ENCODE measurements at regions not wholly inside any gene's neighbourhood (a gene's known extent, or its start where the extent isn't known, plus 50 kb on each side); places are given as distances from the start of the nearest gene placed in this dataset.

GRCh38 chr3:194995334-194995733 is 275.6 kb downstream of the XXYLT1 start:
- DNase-seq (ENCODE audit: low spot score), result no peak

DNA sequence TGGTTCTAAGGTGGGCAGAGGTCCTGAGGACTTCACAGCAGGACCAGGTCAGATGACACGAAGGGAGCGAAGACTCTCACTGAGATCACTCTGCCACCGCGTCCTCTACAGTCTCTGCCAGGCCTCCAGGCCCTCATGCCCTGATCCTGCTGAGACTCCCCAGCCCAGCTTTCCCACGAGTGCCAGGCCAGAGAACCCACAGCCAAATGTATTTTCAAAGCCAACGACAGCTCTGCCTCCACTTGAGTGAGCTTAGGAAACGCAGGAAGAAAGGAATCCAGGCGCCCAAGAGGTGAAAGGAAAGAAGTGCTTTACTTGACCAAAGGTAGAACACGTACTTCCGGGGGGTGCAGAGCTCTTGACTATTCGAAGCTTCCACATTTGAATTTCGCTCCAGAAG is 275.0 kb downstream of the XXYLT1 start:
- DNase-seq (ENCODE audit: low spot score), result no peak

GRCh38 chr3:194996746-194997145 is 274.2 kb downstream of the XXYLT1 start:
- DNase-seq (ENCODE audit: low spot score), result no peak

GRCh38 chr3:194998417-194998816 is 272.5 kb downstream of the XXYLT1 start:
- no peak for DNase-seq (ENCODE audit: low spot score)

- DNase-seq (ENCODE audit: low spot score), result no peak
Measured at GRCh38 chr3:194998948-194999347, 272.0 kb downstream of the XXYLT1 start.

- no peak for DNase-seq (ENCODE audit: low spot score)
Measured at GRCh38 chr3:194999491-194999890, 271.5 kb downstream of the XXYLT1 start.

DNA sequence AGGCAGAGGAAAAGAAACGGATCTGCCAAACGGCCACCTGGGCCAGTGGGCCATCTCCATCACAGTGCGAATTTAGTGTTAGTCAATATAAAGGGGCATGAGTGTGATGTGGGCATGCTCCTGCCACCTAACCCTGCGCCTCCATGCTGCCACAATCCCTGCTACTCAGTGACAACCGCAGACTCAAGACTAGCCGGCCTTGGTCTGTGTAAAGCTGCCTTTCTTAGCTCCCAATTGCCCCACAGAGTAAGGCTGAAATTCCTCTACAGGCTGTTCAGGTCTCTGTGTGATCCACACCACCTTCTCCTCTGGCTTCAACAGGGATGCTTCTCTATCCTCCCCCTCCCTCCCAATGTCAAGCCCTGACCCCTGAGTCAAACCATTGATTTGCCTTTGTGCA is 269.7 kb downstream of the XXYLT1 start:
- DNase-seq (ENCODE audit: low spot score), result no peak

DNA sequence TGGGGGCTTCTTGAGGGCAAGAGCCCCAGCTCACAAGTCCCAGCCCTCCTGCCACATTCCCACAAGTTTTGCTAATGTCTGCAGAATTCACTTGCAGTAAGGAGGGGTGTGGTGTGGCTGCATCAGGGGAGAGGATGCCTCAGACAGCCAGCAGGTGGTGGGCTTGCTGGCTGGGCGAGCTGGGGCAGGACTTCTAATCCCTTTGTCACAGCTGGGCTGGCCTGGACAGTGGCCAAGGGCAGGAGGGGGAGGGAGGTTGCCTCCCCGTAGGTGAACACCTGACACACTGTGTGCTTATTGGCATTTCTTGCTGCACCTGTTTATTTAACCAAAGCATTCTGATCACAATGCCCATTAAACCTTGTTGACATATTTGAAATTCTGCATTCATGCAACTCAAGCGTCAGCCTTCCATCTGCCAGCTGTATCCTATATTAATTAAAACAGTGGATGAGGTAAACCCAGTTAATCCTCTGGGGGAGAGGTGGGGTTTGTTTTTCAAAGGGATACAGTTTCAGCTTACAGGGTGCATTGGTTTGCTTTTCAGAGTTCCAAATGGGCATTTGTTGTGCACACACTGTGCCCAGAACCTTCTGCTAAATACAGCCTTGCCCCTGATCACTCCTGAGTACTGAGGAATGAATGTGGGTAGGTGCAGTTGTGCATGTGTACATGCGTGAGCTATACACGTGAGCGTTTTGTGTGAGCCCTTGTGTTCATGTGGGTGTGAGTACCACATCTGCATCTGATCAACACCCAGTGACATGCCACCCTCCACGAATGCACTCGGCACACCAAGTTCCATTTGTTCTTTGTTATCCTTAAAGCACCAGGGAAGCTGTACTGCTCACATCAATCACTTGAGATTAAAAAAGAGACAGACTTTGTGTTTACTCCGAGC is 268.7 kb downstream of the XXYLT1 start:
- DNase-seq (ENCODE audit: low spot score), result peak; percentile 35

DNA sequence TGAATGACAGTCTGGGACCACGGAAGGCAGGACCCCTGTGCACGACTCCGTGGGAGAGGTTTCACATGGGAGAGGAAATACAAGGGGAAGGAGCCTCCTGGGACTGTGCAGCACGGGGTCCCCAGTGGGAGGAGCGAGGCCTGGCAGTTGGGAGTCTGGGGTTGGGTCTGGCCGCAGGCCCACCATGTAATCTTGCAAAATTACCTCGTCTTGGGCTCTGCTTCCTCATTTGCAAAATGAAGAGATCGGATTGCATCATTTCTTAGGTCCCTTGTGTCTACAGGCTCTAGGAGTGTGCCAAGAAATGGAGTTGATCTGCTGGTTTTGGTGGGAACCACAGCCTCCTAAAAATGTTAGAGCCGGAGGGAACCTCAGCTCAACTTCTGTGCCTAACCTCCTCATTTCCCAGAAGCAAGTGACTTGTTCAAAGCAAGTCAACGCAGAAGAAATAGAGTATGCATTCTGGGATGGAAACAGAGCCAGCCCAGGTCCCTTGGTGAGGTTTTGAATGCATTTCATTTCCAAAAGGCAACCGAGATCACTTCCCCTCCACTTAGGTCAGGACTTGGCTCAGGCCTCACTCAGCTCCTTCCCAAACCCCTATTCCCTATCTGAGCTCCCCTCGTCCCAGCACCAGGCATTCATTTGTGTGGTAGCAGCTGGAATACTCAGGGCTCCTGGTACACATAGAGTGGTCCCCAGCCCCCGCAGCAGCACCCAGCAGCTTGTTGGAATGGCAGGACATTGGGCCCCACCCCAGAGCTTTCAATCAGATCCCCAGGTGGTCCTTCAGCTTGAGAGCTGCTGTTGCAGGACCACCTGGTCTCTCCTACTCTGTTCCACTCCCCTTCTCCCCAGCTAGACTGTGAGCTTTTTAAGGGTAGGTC is 267.7 kb downstream of the XXYLT1 start:
- no peak for DNase-seq (ENCODE audit: low spot score)

- DNase-seq (ENCODE audit: low spot score), result no peak
Measured at GRCh38 chr3:195003893-195004289, 267.1 kb downstream of the XXYLT1 start.

DNA sequence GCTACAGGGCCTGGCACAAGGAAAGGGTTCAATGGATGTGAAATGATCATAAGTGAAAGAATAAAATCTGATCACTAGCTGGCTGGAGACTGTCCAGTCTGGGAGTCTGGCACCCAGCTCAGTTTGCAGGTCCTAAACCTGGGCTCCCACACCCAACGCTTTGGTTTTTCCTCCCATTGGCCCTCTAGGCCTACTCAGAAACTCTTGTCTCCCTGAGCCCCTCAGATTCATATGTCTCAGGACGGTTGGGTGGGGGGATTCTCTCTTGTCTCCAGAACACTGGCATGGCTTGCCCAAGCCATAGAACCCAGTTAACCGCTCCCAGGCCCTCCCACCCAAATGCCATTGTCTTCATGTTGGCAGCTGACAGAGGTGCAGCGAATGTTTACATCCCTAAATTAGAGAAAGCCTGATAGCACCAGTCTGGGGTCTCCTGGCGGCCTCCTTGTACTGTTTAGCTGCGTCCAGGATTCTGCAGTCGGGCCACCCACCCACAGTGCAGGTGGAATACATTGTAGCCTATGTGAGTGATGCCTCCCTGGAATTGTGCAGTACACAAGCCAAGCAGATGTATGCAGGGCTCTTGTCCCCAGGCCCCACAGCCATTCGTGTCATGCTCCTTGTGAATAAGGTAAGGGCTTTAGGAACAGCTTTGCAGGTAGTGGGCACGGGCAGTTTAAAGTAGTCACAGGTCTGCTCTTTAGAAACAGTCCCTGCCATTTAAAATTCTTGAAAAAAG is 266.3 kb downstream of the XXYLT1 start:
- DNase-seq (ENCODE audit: low spot score), result no peak

- no peak for DNase-seq (ENCODE audit: low spot score)
Measured at GRCh38 chr3:195005251-195005620, 265.7 kb downstream of the XXYLT1 start.

DNA sequence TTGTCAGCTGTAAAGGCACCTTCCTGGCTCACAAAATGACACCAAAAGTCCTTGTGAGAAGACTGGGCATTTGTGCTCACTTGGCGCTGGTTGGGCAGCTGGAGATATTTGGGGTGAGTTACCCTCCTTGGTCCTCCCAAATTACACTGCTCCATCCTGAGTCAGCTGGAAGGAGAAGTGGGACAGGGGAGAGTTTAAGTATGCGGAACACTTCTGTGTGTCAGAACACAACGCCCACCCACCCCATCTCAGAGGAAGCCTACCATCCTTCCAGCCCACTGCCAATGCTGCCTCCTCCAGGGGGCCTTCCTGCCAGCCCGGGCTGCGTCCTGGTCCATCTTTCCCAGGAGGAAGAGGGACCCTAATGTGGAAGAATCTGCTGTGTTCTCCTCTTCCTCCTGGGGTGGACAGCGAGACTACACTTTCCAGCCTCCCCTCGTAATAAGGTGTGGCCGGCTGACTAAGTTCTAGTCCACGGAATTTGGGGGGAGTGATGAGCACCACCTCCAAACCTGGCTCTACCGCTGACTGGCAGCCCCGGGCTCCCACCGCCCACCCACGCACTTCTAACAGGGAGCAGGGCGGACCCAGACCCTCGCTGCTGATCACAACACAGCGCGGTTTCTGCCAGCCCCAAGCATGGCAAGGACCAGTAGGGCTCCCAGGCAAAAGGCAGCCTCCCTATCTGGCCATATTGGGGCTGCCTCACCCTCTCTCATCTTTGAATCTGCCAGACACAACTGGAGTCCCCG is 265.0 kb downstream of the XXYLT1 start:
- DNase-seq (ENCODE audit: low spot score), result no peak

DNA sequence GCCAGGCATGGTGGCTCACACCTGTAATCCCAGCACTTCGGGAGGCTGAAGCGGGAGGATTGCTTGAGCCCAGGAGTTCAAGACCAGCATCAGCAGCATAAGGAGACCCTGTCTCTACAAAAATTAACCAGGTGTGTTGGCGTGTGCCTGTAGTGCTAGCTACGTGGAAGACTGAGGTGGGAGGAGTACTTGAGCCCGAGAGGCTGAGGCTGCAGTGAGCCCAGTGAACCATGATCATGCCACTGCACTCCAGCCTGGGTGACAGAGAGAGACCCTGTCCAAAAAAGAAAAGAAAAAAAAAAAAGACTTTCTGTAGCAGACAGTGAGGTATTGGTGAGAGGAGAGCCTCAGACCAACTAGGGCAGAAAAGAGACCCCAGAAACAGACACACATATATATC is 263.8 kb downstream of the XXYLT1 start:
- DNase-seq (ENCODE audit: low spot score), result no peak

- no peak for DNase-seq (ENCODE audit: low spot score)
Measured at GRCh38 chr3:195007766-195008165, 263.2 kb downstream of the XXYLT1 start.

GRCh38 chr3:195008816-195009215 is 262.1 kb downstream of the XXYLT1 start:
- DNase-seq (ENCODE audit: low spot score), result no peak

DNA sequence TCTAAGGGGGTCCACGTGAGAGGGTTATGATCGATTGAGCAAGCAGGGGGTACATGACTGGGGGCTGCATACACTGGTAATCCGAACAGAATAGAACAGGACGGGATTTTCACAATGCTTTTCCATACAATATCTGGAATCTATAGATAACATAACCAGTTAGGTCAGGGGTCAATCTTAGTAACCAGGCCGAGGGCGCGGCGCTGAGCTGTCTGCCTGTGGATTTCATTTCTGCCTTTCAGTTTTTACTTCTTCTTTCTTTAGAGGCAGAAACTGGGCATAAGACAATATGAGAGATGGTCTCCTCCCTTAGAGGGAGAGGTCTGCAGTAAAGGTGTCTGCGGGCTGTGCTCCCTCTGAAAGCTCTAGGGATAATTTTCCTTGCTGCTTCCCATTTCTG is 261.3 kb downstream of the XXYLT1 start:
- no peak for DNase-seq (ENCODE audit: low spot score)

GRCh38 chr3:195010551-195011100 is 260.3 kb downstream of the XXYLT1 start:
- DNase-seq (ENCODE audit: low spot score), result no peak

- no peak for DNase-seq (ENCODE audit: low spot score)
Measured at GRCh38 chr3:195011231-195011834, 259.6 kb downstream of the XXYLT1 start.

DNA sequence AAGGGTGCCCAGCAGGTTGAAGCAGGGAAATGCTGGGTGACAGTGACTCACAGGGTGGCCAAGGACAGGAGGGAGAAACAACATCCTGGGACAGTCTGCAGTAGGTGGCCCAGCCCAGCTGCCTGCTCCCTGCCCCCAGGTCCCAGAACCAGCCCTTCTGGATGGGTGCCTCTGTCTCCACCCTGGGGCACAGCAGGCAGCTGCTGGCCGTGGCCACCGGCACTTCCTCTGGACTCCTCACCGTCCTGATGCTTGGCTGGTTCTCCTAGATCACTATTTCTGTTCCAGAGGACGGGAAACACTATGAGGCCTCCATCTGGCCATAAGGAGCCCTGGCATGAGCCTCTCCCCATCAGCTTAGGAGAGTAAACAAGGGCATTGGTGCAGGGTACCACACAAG is 258.9 kb downstream of the XXYLT1 start:
- DNase-seq (ENCODE audit: low spot score), result no peak

GRCh38 chr3:195012571-195012970 is 258.4 kb downstream of the XXYLT1 start:
- DNase-seq (ENCODE audit: low spot score), result no peak
